ENCODE measurements at regions not wholly inside any gene's neighbourhood (a gene's known extent, or its start where the extent isn't known, plus 50 kb on each side); places are given as distances from the start of the nearest gene placed in this dataset.

DNA sequence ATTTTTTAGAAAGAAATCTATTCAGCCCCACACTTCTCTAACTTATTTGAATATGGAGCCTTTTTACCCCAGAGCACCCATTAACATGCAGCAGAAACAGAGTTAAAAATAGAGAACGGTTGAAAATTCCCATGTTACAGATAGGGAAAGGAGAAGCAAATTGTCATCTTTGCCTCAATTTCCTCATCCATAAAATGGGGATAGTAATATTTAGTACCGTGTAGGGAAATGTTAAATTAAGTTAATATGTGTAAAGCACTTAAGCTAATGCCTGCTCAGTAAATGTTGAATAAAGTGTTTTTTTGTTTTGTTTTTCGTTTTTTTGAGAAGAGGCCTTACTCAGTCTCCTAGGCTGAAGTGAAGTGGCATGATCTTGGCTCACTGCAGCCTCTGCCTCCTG lies 50.3 kb downstream of the NAV1 start:
- no peak for DNase-seq

DNA sequence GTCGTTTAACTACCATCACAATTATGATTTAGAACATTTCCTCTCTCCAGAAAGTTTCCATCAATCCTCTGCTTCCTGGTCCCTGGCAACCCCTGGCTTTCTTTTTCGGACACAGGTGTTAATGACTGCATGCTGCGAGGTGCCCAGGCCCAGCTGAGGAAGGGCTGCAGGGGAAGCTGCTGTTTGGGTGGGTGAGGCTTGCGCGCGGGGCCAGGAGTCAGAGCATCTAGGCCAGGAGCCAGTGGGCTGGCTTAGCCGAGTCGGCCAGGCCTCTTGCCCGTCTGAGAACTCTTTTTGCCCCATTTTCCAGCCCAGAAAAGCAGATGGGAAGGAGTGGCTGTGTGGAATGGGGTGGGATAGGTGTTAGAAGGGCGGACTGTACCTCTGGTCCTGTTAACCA lies 51.5 kb downstream of the NAV1 start:
- DNase-seq: no peak

GRCh38 chr1:201591348-201591747 lies 52.4 kb downstream of the NAV1 start:
- no peak for DNase-seq

DNA sequence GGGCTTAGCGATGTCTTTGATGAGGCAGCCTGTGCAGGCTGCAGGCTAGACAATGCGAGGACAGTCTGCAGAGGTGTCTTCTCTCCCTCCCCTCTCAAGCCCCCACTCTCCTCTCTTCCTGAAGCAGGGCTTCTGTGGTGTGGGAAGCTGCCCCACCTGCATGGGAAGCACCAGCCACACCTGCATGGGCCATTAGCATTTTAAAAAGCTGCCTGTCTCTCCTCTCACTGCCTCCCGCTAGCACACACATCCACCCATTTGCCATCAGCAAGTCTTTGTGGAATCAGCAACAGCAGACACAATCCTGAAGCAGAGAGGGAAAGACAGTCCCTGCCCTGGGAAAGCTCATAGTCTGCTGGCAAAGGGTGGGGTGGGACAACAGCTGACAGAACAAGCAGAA lies 53.1 kb downstream of the NAV1 start:
- DNase-seq: no peak

DNA sequence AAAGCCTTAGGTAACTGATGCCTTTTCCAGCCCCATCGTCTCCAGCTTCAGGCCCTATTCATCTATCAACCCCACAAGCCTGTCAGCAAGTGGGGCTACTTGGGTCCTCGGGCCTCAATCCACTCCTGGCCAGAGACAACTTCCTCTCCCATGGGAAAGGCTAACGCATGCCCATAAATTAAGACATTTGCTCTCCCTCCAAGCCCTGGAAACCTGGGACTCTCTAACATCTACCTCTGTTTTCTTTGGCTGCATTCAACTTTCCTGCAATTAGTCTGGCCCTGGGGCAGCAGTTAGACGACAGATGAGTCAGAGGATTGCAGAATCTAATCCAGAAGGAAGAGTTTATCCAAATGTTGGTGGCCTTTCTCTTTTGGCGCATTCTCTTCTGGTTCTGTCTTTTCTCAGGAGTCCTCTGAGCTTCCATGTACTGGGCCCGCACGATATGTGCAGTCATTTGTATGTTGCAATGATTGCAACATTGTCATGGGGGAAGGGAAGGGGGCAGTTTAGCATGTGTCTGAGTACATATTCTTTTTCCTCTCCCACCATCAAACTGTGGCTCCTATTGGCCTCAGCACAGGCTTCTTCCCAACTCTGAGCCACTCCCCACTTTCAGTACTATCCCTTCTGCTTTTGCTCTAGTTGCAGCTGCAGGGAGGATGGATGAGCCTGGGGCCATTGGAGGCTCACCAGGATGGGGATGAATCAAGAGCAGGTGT lies 54.4 kb downstream of the NAV1 start:
- no peak for DNase-seq

DNA sequence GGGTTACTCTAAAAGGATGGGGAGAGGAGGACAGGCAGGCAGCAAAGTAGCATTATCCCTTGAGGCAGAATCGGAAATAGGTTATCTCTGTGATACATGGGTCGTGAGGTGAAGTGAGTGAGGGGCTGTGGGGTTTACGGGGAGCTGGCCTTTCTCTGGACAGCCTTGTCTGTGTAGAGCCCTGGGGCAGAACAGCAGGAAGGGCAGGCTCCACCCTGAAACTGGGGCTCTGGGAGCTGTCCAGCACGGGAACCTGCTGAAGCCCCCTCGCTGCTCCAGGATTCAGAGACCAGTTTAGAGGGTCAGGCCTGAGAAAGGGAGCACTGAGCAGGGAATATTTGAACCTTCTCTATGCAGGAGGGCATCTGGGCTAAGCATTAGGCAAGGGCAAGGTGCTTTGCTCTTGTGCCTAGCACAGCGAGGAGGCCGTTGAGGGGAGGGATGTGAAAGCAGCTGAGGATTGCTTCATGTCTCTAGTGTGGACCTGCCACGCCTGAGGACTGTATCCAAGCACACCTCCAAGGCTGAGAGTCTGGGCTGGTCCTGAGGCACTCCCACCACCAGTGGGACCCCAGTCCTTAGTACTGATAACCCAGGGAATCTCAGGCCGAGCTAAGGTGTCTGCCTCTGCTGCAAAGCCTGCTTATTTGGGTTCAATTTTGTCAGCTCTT lies 55.8 kb downstream of the NAV1 start:
- DNase-seq: no peak

DNA sequence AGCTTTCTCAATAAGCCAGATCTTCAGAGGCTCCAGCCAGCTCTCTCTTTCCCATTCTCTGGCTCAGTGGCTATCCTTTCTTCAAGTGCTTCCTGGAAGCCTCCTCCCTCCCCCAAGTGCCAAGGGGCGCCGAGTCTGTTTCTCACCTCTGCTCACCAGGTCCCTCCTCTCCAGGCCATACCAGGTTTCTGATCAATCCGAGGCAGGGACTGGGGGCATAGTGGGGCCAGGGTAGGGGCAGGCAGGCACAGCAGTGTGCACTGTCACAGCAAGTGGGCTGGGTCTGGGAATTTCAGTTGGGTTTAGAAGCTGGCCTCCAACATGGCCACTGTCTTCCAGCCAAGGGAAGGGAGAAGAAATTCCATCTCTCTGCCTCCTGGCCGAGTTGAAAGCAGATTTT lies 56.5 kb downstream of the NAV1 start:
- DNase-seq: no peak

- no peak for DNase-seq
Measured at GRCh38 chr1:201596101-201596868, 57.4 kb downstream of the NAV1 start.

GRCh38 chr1:201597551-201598230 lies 58.8 kb downstream of the NAV1 start:
- peak; percentile 95 for DNase-seq

DNA sequence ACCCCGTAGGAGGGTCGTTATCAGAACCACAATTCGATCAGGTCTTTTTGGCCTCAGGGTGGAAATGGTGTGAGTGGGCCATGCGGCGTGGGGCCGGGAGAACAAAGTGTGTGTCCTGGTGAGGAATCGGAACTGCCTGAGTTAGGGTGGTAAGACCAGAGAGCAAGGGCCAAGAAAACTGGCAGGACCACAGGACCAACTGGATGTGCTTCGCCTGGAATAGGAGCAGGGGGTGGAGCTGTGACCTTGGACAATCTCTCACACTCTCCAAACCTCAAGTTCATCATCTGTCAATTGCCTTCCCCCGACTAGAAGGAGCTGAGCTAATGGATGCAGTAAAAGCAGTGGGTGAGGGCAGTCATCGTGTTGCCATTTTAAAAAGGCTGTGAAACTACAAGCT lies 59.5 kb downstream of the NAV1 start:
- DNase-seq: no peak

GRCh38 chr1:201598973-201599372 lies 60.0 kb downstream of the NAV1 start:
- DNase-seq: no peak

DNA sequence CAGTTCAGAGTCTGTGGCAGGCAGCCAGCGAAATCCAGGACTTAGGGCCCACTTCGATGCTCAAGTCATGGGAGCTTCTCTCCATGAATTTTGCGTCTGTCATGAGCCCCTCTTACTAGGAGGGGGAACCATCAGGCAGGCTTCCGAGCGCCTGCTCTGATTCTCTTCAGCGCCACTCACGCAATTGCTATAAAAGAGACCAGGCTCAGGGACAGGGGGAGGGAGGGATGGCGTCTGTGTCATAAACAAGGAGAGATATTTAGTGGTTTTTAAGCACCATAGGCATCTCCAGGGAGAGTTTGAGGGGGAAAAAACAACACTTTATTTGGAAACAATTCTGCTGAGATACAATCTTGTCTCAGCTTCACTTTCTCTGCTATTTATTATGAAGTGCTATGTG lies 60.6 kb downstream of the NAV1 start:
- DNase-seq: no peak

DNA sequence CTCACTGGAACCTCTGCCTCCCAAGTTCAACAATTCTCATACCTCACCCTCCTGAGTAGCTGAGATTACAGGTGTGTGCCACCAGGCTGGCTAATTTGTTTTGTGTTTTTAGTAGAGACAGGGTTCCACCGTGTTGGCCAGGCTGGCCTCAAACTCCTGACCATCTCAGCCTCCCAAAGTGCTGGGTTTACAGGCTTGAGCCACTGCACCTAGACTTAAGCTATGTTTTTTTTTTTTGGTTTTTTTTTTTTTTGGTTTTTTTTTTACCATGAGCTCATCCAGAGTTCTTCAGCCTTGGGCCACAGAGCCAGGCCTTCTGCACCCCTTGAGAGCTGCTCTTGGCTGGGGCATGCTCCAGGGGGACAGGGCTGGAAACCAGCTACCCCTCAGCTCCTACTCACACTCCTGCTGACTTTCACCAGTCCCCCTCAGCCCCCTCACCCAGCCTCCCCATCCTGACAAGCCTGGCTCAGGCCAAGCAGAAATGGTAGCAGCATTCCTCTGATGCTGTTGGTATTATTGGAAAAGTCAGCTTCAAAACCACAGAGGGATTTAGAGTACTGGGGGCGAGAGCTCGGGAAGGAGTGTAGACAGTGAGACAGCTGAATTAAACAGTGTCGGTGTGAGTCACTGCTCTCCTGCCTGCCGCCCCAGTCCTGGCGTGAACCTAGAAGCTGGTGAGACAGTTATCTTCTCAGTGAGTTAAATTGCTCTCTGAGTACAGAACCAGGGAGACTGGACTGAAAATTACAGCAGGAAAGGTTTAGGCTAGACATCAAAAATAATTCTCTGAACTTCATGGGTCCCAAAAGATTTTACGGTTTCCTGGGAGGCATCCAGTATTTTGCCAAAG lies 63.7 kb downstream of the NAV1 start:
- no peak for DNase-seq

GRCh38 chr1:201603613-201604232 lies 64.8 kb downstream of the NAV1 start:
- DNase-seq: no peak

- DNase-seq: no peak
Measured at GRCh38 chr1:201605385-201606010, 66.6 kb downstream of the NAV1 start.

DNA sequence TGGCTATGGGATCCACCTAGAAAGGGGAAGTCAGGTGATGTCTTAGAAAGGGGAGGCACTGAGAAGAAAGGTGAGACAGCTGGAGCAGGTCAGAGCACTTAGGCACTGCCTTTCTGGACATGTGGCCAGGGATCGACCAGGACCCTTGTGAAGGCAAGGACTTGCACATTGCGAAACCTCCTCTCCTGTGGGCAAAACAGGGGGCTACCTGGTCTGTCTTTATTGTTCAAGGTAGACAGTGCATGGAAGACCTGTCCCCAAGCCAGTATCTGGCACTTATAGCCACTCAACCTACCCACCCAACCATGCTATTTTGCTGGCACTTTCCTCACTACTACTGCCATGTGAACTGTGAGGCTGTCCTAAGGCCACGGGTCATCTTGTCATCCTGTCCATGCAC lies 67.2 kb downstream of the NAV1 start:
- no peak for DNase-seq

- no peak for DNase-seq
Measured at GRCh38 chr1:201606623-201607022, 67.7 kb downstream of the NAV1 start.

GRCh38 chr1:201608635-201609395 lies 69.9 kb downstream of the NAV1 start:
- no peak for DNase-seq

DNA sequence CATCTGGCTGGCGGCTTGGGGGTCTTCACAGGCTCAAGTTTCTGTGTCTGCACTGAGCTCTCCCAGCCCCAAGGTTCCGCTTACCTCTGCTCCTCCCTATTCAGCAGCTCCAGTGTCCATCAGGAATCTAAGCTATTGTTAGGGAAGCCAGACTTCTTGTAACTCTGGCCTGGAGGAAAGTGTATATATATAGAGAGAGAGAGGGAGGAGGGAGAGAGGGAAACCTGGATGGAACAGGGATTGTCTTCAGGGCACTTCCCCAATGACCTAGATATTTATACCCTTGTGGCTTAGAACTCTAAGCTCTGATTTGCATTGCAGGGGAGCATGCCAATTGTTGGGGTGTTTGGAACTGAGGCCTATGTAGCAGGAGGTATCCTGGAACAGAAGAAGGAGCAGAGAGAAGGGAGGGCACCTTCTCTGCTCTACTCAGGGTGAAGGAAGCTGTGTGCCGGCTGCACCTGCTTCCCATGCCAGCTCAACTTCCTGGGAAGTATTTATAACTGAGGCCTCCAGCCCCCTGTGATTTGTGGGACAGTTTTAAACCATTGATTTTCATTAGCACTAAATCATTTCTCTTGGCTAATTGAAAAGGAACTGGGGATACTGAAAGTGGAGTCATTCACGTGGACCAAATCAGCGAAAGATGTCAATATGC lies 70.9 kb downstream of the NAV1 start:
- no peak for DNase-seq

- DNase-seq: no peak
Measured at GRCh38 chr1:201610858-201611257, 71.9 kb downstream of the NAV1 start.

All from NCI-H774 (cell line).